ENCODE measurements at regions not wholly inside any gene's neighbourhood (a gene's known extent, or its start where the extent isn't known, plus 50 kb on each side); places are given as distances from the start of the nearest gene placed in this dataset.

GRCh38 chr4:159598602-159599001 lies 495.7 kb downstream of the RAPGEF2 start:
- no peak for FAIRE-seq
- no peak overlapping the region for H3K4me2 ChIP-seq (ENCODE audit: low read depth, low read length)
- no peaks in the 10 kb centered on the region for H3K9me3 ChIP-seq (ENCODE audit: low read length)
- H4K20me1 ChIP-seq (ENCODE audit: insufficient read depth, low read length) = no peaks in the 10 kb centered on the region
- BruUV-seq (replicated peaks) = no TSS peak
- intact Hi-C loops (cut with micrococcal nuclease; ENCODE audit: unreplicated experiment) (no loop called here), in situ Hi-C loops (cut with HindIII; ENCODE audit: extremely low pct_ligation_motif_present, low pct_unique_long_range_greater_than_20kb) (no loop called here)
- no peak for DNase-seq (ENCODE audit: low spot score)
- H2AFZ ChIP-seq (ENCODE audit: low read length) = no peak overlapping the region
- no peaks in the 10 kb centered on the region; a peak in 1 of 5 replicates for H3K27me3 ChIP-seq (ENCODE audit: control insufficient read depth in 1 of 2, insufficient read depth in 2 of 2, low read length in 2 of 2)
- H3K36me3 ChIP-seq (replicated peaks in 1 of 2; ENCODE audit: control insufficient read depth in 1 of 2, insufficient read depth in 2 of 2, low read length in 2 of 2) = no peaks in the 10 kb centered on the region
- ChIA-PET POLR2A (no interaction called here), CTCF (ENCODE audit: low intra/inter-chr PET ratio, low total read pairs) (no interaction called here)
- 10% methylated on average over 2 of the region's 2 CpGs for WGBS (ENCODE audit: low lambda C conversion rate)
- H3K4me1 ChIP-seq (ENCODE audit: insufficient read depth, low read length) = no peaks in the 10 kb centered on the region
- no peak for ATAC-seq
- H3K79me2 ChIP-seq (ENCODE audit: insufficient read depth, low read length) = no peaks in the 10 kb centered on the region
- no peak overlapping the region for H3K4me3 ChIP-seq (replicated peaks in 1 of 3; ENCODE audit: insufficient read depth in 1 of 3, low read depth in 2 of 3, low read length in 3 of 3)
- no peak overlapping the region for H3K9ac ChIP-seq (ENCODE audit: insufficient read depth, low read depth, low read length)
- no peak for TF ChIP-seq ZNF577 (CRISPR knock-in tag; IDR thresholded peaks at IDR 0.05; ENCODE audit: borderline replicate concordance, low read depth)
- no peak for TF ChIP-seq GFI1 (CRISPR knock-in tag; IDR thresholded peaks at IDR 0.05; ENCODE audit: borderline replicate concordance)
- TF ChIP-seq ZNF333 (CRISPR knock-in tag; IDR thresholded peaks at IDR 0.05; ENCODE audit: borderline replicate concordance) = no peak
- TF ChIP-seq DNMT1 (CRISPR knock-in tag; IDR thresholded peaks at IDR 0.05) = no peak
- TF ChIP-seq ZMYM4 (CRISPR knock-in tag; IDR thresholded peaks at IDR 0.05) = no peak
- TF ChIP-seq PRMT3 (CRISPR knock-in tag; IDR thresholded peaks at IDR 0.05; ENCODE audit: borderline replicate concordance, low read depth) = no peak
- no peak for TF ChIP-seq REL (CRISPR knock-in tag; conservative IDR thresholded peaks at IDR 0.05)
- no peak for TF ChIP-seq ELF3 (CRISPR knock-in tag; IDR thresholded peaks at IDR 0.05)
- no peak for TF ChIP-seq ZSCAN25 (CRISPR knock-in tag; IDR thresholded peaks at IDR 0.05)
- no peak for TF ChIP-seq PHF20 (CRISPR knock-in tag; IDR thresholded peaks at IDR 0.05)
- no peak for TF ChIP-seq ZBTB25 (CRISPR knock-in tag; IDR thresholded peaks at IDR 0.05)
- no peak for TF ChIP-seq RNF219 (CRISPR knock-in tag; IDR thresholded peaks at IDR 0.05)
- TF ChIP-seq ZNF782 (CRISPR knock-in tag; IDR thresholded peaks at IDR 0.05; ENCODE audit: borderline replicate concordance) = no peak
- no peak for TF ChIP-seq SIX1 (CRISPR knock-in tag; IDR thresholded peaks at IDR 0.05; ENCODE audit: borderline replicate concordance)
- no peak for TF ChIP-seq ZNF580 (CRISPR knock-in tag; IDR thresholded peaks at IDR 0.05; ENCODE audit: borderline replicate concordance, low read depth)
- no peak for TF ChIP-seq ZNF264 (CRISPR knock-in tag; IDR thresholded peaks at IDR 0.05)
- no peak for TF ChIP-seq ZFP41 (CRISPR knock-in tag; IDR thresholded peaks at IDR 0.05; ENCODE audit: borderline replicate concordance)
- TF ChIP-seq ZNF354B (CRISPR knock-in tag; IDR thresholded peaks at IDR 0.05) = no peak
- no peak for TF ChIP-seq ZNF720 (CRISPR knock-in tag; IDR thresholded peaks at IDR 0.05)
- no peak for TF ChIP-seq MZF1 (CRISPR knock-in tag; IDR thresholded peaks at IDR 0.05; ENCODE audit: borderline replicate concordance)
- no peak overlapping the region for H3K27ac ChIP-seq (ENCODE audit: extremely low read length, insufficient read depth, low read length)
